ENCODE measurements at regions not wholly inside any gene's neighbourhood (a gene's known extent, or its start where the extent isn't known, plus 50 kb on each side); places are given as distances from the start of the nearest gene placed in this dataset.

- TF ChIP-seq CEBPB (IDR thresholded peaks at IDR 0.05) (no peak), RAD21 (IDR thresholded peaks at IDR 0.05; ENCODE audit: low read depth) (no peak), TAF1 (IDR thresholded peaks at IDR 0.05; ENCODE audit: low read depth) (no peak), EGR1 (IDR thresholded peaks at IDR 0.05) (no peak), USF1 (IDR thresholded peaks at IDR 0.05) (no peak), REST (IDR thresholded peaks at IDR 0.05; ENCODE audit: low read depth) (no peak), YY1 (IDR thresholded peaks at IDR 0.05; ENCODE audit: low read depth) (no peak), CREB1 (IDR thresholded peaks at IDR 0.05; ENCODE audit: low read depth) (no peak)
These were observed 243.8 kb upstream of the VLDLR start for GRCh38 chr9:2377834-2378233.
